NCI-H1694 treated with DMSO at 0.1 percent for 48 hours (cell line): ENCODE measurements at regions not wholly inside any gene's neighbourhood (a gene's known extent, or its start where the extent isn't known, plus 50 kb on each side); places are given as distances from the start of the nearest gene placed in this dataset.

ENCODE experiments used
- DNase-seq: peaks from one replicate; lab custom pipeline; 2025; lab: John Stamatoyannopoulos, UW

DNA sequence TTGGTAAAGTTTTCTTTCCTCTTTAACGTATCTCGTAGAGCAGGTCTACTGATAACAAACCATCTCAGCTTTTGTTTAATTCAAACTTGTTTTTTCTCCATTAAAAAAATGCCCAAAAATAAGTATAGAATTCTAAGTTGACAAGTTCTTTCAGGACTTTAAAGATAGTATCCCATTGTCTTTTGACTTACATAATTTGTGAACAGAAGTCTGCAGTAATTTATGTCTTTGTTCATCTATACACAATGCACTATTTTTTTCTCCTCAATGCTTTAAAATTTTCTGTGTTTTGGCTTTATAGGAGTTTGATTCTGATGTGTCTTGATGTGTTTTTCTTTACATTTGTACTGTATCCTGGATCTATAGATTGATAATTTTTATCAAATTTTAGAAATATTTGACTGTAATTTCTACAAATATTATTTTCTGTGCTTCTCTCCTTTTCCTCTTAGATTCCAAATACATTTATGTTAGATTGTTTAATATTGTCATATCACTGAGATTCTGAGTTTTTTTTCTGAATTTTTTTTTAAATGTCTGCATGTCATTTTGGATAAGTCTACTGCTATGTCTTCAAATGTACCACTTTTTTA lies 143.3 kb downstream of the FTCDNL1 start:
- DNase-seq: no peak

- no peak for DNase-seq
Observed at GRCh38 chr2:199705538-199705937, 145.5 kb downstream of the FTCDNL1 start.

GRCh38 chr2:199704358-199705238 lies 146.4 kb downstream of the FTCDNL1 start:
- DNase-seq: peak; percentile 66

GRCh38 chr2:199703199-199703598 lies 147.8 kb downstream of the FTCDNL1 start:
- DNase-seq: no peak

DNA sequence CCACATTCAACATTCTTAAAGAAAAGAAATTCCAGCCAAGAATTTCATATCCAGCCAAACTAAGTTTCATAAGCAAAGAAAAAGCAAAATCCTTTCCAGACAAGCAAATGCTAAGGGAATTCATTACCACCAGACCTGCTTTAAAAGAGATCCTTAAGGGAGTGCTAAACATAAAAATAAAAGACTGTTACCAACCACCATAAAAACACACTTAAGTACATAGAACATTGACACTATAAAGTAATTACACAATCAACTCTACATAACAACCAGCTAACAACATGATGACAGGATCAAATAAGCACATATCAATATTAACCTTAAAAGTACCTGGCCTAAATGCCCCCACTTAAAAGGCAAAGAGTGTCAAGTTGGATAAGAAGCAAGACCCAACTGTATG lies 153.5 kb downstream of the FTCDNL1 start:
- no peak for DNase-seq

- DNase-seq: no peak
Observed at GRCh38 chr2:199696048-199696447, 154.9 kb downstream of the FTCDNL1 start.

DNA sequence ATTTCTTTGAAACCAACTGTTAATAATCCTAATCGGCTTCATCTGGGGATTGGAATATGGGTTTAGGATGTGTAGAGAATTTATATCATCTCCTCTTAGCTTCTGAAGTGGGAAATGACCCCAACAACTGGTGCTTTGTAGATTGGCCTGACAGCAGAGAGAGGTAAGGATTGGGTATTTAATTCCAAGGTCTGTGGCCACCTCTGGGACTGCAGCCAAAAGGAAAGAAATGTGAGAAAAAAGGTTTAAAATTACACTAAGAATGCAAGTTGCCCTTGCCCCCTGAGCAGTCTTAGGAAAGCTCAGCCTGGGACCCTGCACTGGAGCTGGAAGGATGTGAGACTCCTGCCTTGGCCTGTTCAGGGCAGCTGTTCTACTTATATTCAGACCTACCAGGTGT lies 157.1 kb downstream of the FTCDNL1 start:
- no peak for DNase-seq

DNA sequence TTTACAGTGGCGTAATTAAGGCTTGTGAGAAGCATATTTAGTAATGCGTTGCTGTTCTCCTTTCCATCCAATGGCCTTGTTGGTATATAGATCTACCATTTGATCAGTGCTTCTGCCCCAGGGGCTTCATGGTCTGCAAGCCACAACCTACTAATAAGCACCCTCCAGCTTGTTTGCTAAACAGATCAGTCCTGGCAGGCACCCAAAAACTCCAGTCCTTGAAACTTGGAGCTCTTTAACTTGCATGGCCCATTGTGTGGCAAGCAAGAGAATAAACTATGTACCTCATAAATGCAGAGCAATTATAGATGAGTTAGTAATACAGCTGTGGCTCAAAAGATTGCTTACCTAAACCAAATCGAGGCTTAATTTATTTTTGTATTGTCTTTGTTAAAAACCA lies 158.5 kb downstream of the FTCDNL1 start:
- DNase-seq: no peak

- no peak for DNase-seq
Observed at GRCh38 chr2:199690225-199690624, 160.8 kb downstream of the FTCDNL1 start.

GRCh38 chr2:199685669-199686068 lies 165.3 kb downstream of the FTCDNL1 start:
- no peak for DNase-seq

DNA sequence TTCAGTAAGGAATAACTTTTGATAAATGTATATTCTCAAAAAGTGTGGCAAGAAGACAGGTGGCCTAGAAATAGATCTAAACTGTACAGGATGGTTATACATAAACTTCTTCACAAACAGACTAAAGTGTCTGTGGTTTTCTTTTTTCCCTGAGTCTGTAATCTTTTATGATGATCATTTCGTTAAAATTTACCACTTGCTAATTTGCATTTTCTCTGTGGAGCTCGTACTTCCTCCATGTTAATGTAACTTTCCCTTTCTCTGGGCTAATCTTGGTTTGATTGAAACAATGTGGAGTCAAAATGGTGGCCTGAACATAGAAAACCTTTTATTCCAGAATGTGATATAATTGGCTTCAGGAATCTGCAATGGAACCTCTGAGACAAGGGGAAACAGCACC lies 166.2 kb downstream of the FTCDNL1 start:
- no peak for DNase-seq

DNA sequence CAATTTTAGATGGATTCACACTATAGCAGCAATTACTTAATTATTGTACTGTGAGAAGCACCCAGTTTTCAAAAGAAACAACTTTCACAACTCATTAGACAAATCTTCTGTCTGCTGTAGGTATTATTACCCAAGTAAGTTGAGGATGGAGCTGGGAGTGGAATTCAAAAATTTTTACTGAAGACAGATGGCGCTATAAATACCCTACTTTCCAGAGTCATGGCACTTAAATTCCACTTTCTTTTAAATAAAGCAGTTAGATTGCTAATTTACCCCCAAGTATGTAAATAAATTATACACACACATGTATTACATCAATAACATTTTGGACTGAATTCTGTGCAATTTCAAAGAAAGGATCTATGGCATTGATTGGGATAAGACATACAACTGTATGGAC lies 166.8 kb downstream of the FTCDNL1 start:
- DNase-seq: no peak

DNA sequence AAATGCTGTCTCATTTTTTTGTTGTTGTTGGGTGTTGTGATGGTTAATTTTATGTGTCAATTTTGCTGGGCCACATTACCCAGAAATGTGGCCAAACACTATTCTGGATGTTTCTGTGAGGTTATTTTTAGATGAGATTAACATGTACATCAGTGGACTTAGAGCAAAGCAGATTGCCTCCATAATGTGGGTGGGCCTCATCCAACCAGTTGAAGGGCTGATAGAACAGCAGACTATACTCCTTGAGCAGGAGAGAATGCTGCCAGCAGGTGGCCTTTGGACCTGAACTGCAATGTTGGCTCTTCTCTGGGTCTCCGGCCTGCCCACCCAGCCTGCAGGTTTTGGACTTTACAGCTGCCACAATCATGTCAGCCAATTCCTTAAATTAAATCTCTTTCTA lies 169.0 kb downstream of the FTCDNL1 start:
- DNase-seq: no peak

GRCh38 chr2:199680482-199680881 lies 170.5 kb downstream of the FTCDNL1 start:
- no peak for DNase-seq

DNA sequence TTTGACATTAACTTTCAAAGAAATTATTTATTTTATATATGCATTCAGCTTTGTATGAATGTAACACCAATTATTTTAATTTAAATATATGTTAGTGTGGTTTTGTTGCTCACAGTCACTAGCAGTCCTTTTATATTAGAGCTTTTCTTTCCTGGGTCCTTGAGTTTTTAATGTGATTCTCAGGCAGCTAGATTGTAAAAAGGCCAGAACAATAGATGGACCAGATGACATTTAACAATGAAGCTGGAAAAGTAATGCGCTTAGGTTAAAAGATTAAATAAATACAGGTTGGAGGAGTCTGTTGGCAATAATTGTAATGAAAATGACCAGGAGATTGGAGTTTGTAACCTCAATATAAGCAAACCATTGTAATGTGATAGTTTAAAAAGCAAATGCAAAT lies 171.1 kb downstream of the FTCDNL1 start:
- no peak for DNase-seq

DNA sequence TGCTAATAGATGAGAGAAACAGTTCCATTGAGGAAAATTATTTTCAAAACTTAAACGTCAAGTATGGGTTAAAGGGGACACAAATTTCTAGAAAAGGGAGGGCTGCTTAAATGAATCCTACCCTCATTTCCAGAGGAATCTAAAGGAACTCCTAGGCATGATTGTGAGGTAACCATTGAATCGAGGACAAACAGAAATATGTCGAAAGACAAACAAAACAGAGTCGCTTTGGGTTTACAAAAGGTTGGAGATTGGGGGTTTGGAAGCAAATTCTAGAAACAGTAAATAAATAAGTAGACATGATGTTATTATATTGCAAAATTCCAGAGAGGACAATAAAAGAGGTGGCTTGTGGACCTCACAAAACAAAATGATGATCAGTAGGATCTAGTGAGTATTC lies 173.1 kb downstream of the FTCDNL1 start:
- DNase-seq: no peak

DNA sequence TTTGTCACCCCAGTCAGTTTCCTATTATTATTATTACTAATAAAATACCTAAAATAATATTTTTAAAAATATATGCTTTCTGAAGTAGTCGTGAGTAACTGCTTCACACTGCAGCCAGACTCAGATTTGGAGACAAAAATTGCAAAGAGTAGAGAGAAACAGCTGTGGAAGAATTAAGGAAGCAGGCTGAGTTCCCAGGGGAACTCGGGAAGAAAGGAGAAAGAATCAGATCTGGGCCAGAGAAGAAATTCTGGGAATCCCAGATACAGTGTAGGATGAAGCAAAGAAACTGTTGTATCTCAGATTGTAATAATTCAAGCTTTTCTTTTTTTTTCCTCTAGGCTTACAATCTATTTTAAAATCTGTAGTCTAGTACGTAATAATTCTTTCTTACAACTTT lies 182.3 kb downstream of the FTCDNL1 start:
- no peak for DNase-seq

DNA sequence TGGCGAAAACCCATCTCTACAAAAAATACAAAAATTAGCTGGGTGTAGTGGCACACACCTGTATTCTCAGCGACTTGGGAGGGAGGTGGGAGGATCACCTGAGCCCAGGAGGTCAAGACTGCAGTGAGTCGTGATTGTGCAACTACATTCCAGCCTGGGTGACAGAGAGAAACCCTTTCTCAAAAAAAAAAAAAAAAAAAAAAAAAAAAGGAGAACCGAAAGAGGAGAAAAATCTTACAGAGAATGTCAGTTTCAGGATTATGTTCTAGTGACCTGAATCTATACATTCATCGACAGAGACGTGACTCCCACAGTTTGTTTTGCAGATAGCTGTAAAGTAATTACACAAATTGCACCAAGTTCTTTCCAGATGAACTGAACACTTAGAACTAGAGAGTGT lies 187.8 kb downstream of the FTCDNL1 start:
- DNase-seq: no peak

DNA sequence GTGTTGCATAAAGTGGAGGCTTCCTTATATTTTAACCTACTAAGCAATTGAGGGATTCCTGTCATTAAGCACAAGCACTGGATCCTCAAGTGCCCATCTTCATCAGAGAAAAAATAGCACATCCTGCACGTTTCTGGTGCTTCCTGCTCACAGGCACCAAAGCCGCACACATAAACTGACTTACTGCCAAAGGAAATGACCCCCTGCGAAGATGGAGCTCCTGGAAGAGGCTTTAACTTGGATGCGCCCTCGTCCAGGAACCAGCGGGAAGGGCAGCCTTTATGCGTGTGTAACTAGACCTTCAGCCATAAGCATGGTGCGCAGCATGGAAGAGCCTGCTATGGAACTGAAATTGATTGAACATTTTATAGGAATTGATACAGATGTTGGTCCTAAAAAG lies 188.7 kb downstream of the FTCDNL1 start:
- DNase-seq: no peak

DNA sequence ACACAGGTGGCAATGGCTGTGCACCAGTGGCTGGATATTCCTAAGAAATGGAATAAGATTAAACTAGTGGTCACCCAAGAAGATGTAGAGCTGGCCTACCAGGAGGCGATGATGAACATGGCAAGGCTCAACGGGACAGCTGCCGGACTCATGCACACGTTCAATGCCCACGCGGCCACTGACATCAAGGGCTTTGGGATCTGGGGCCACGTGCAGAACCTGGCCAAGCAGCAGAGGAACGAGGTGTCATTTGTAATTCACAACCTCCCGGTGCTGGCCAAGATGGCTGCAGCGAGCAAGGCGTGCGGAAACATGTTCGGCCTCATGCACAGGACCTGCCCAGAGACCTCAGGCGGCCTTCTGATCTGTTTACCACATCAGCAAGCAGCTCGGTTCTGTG lies 190.8 kb downstream of the FTCDNL1 start:
- no peak for DNase-seq

DNA sequence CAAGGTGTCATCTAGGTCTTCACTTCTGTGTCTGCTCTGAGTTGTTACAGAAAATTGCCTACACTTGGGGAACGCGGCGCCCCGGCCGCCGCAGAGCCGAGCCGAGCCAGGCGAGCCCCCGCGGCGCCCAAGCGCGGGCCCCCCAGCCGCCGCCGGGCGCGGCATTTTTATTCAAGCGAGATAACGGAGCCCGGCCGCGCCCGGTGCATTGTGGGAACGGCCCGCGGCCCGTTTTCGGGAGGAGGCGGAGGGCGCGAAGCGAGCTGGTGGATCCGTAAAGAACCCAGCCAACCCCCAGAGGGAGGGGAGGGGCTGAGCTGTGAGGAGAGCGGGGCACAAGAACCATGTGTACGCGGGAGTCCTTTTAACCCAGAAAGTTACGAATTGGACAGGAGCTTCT lies 191.8 kb downstream of the FTCDNL1 start:
- peak; percentile 43 for DNase-seq

DNA sequence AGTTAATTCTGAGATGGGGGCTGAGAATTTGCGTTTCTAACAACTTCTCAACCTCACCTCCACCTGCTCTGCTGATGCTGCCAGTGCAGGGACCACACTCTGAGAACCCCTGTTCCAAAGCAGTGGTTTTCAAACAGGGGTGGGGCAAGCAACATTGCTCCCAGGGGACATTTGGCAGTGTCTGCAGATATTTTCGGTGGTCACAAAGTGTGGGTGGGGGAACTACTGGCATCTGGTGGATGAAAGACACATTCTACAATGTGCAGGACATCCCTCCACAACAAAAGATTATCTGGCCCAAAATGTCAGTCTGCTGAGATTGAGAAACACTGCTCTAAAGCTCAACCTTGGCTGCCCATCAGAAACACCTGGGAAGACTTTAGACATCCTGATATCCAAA lies 188.7 kb upstream of the SATB2 start:
- DNase-seq: no peak

DNA sequence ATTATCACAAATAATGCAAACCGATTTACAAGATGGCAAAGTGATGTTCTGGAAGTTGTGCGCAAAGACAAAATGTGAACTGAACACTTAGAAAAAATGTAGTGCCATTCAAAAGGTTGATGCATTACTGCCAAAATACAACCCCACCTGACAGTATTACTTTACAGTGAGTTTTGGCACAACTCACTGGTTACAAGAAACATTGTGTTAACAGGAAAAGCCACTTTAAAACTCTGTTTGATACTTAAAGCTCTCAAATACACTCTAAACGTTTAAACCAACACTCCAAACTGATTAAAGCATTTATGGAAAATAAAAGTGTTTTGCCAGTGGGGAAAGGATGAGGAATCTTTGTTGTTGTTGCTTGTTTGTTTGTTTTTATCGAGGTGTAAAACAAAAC lies 173.4 kb upstream of the SATB2 start:
- no peak for DNase-seq

- DNase-seq: no peak
Observed at GRCh38 chr2:199629301-199629700, 171.6 kb upstream of the SATB2 start.
